Tibial nerve (tissue), 3 donors: ENCODE measurements at regions not wholly inside any gene's neighbourhood (a gene's known extent, or its start where the extent isn't known, plus 50 kb on each side); places are given as distances from the start of the nearest gene placed in this dataset.

ENCODE experiments used
- CTCF ChIP-seq, 5 experiments: fragments of 200-600 bp in 3 of 5; fragments of 450-650 bp in 2 of 5; sonication (generic) in 3 of 5; IDR thresholded peaks; one replicate each; pipeline ENCODE4 v1.5.1; 2016 to 2019; ENCODE audit warnings: antibody characterized with exemption in 5 of 5, mild to moderate bottlenecking in 3 of 5, moderate library complexity in 2 of 5
- POLR2A ChIP-seq, 2 donors: fragments of 450-650 bp; IDR thresholded peaks; one replicate each; pipeline ENCODE4 v1.6.1; 2017; ENCODE audit warnings: antibody characterized with exemption in 2 of 2, mild to moderate bottlenecking in 2 of 2, moderate library complexity in 2 of 2

DNA sequence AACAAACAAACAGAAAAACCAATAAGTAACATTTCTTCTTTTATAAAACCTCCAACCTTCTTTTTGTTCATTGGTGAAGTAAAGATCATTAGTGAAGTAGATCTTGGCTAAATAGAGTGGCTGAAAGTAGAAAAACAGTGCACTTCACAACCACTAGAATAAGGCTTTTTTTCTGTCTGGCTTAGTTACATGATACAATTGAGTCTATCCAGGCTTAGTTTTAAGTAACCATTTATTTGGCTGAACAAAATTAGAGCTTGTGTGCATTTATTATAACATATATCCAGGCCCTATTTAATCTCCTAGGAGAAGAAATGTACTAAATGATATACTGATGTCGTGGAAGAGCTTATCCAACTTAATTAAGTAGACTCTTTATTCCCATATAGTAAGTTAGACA is 65.8 kb upstream of the STK38L start:
- TF ChIP-seq CTCF (IDR thresholded peaks at IDR 0.05) (no peak), POLR2A (IDR thresholded peaks at IDR 0.05) (no peak)
